Neural cell (in vitro differentiated cells): ENCODE measurements at regions not wholly inside any gene's neighbourhood (a gene's known extent, or its start where the extent isn't known, plus 50 kb on each side); places are given as distances from the start of the nearest gene placed in this dataset.

Experiments used
- CTCF ChIP-seq: fragments of 450-650 bp; IDR thresholded peaks from 2 replicates; pipeline ENCODE4 v1.5.1; 2014; ENCODE audit warnings: antibody characterized with exemption, mild to moderate bottlenecking, moderate library complexity; ENCODE audit not compliant: poor library complexity, severe bottlenecking
- POLR2AphosphoS5 ChIP-seq: IDR thresholded peaks from 2 replicates; pipeline ENCODE4 v1.6.1; 2012
- RAD21 ChIP-seq: fragments of 450-650 bp; conservative IDR thresholded peaks from 2 replicates; pipeline ENCODE4 v1.6.1; 2014; ENCODE audit warnings: antibody characterized with exemption, mild to moderate bottlenecking, moderate library complexity
- REST ChIP-seq: IDR thresholded peaks from 2 replicates; pipeline ENCODE4 v1.6.1; 2012; ENCODE audit warnings: borderline replicate concordance

GRCh38 chr2:22838461-22838860 is 546.5 kb upstream of the KLHL29 start:
- TF ChIP-seq RAD21: no peak
- TF ChIP-seq CTCF: no peak
- no peak for TF ChIP-seq POLR2AphosphoS5
- no peak for TF ChIP-seq REST
